Activated naive CD8-positive, alpha-beta T cell (primary cell): ENCODE measurements at regions not wholly inside any gene's neighbourhood (a gene's known extent, or its start where the extent isn't known, plus 50 kb on each side); places are given as distances from the start of the nearest gene placed in this dataset.

ENCODE experiments used
- H3K27ac Mint-ChIP-seq: one replicate; pipeline ENCODE4 v1.8.0; 2021; ENCODE audit warnings: mixed read lengths
- H3K27me3 Mint-ChIP-seq: one replicate; pipeline ENCODE4 v1.8.0; 2021; ENCODE audit warnings: mixed read lengths
- H3K36me3 Mint-ChIP-seq: one replicate; pipeline ENCODE4 v1.8.0; 2021; ENCODE audit warnings: mixed read lengths
- H3K4me1 Mint-ChIP-seq: one replicate; pipeline ENCODE4 v1.8.0; 2021; ENCODE audit warnings: low read depth, mixed read lengths
- H3K4me3 Mint-ChIP-seq: one replicate; pipeline ENCODE4 v1.8.0; 2021; ENCODE audit warnings: mild to moderate bottlenecking, mixed read lengths
- H3K9me3 Mint-ChIP-seq: one replicate; pipeline ENCODE4 v1.8.0; 2021; ENCODE audit warnings: low read depth, mixed read lengths

GRCh38 chr1:232260861-232261260, 369.1 kb downstream of the SIPA1L2 start:
- H3K36me3 Mint-ChIP-seq: no peaks in the 10 kb centered on the region
- H3K4me1 Mint-ChIP-seq: no peaks in the 10 kb centered on the region
- H3K27ac Mint-ChIP-seq: no peak overlapping the region
- H3K9me3 Mint-ChIP-seq: no peaks in the 10 kb centered on the region
- H3K27me3 Mint-ChIP-seq: peaks cover 22% of the 10 kb centered on the region
- no peak overlapping the region for H3K4me3 Mint-ChIP-seq

GRCh38 chr1:232260045-232260444, 369.9 kb downstream of the SIPA1L2 start:
- Mint-ChIP-seq H3K27ac (no peak overlapping the region), H3K4me3 (no peak overlapping the region), H3K27me3 (peaks cover 22% of the 10 kb centered on the region), H3K4me1 (no peaks in the 10 kb centered on the region), H3K36me3 (no peaks in the 10 kb centered on the region), H3K9me3 (no peaks in the 10 kb centered on the region)

GRCh38 chr1:232259333-232259732, 370.6 kb downstream of the SIPA1L2 start:
- no peak overlapping the region for H3K27ac Mint-ChIP-seq
- H3K4me3 Mint-ChIP-seq: no peak overlapping the region
- no peaks in the 10 kb centered on the region for H3K4me1 Mint-ChIP-seq
- no peaks in the 10 kb centered on the region for H3K36me3 Mint-ChIP-seq
- H3K27me3 Mint-ChIP-seq: peaks cover 23% of the 10 kb centered on the region
- no peaks in the 10 kb centered on the region for H3K9me3 Mint-ChIP-seq

- no peak overlapping the region for H3K27ac Mint-ChIP-seq
- H3K27me3 Mint-ChIP-seq: peaks cover 17% of the 10 kb centered on the region
- H3K9me3 Mint-ChIP-seq: no peaks in the 10 kb centered on the region
- H3K4me3 Mint-ChIP-seq: no peak overlapping the region
- H3K36me3 Mint-ChIP-seq: no peaks in the 10 kb centered on the region
- no peaks in the 10 kb centered on the region for H3K4me1 Mint-ChIP-seq
Measured at GRCh38 chr1:232252546-232253118, 377.3 kb downstream of the SIPA1L2 start.

- Mint-ChIP-seq H3K36me3 (no peaks in the 10 kb centered on the region), H3K27me3 (peaks cover 23% of the 10 kb centered on the region), H3K4me3 (no peak overlapping the region), H3K27ac (no peak overlapping the region), H3K4me1 (no peaks in the 10 kb centered on the region), H3K9me3 (no peaks in the 10 kb centered on the region)
Measured at GRCh38 chr1:232250838-232251237, 379.1 kb downstream of the SIPA1L2 start.

- H3K27me3 Mint-ChIP-seq: peaks cover 23% of the 10 kb centered on the region
- H3K36me3 Mint-ChIP-seq: no peaks in the 10 kb centered on the region
- no peak overlapping the region for H3K27ac Mint-ChIP-seq
Measured at GRCh38 chr1:232249861-232250777, 379.8 kb downstream of the SIPA1L2 start.

GRCh38 chr1:232249339-232249738, 380.6 kb downstream of the SIPA1L2 start:
- Mint-ChIP-seq H3K36me3 (no peaks in the 10 kb centered on the region), H3K4me1 (no peaks in the 10 kb centered on the region), H3K27ac (no peak overlapping the region), H3K4me3 (no peak overlapping the region), H3K27me3 (peaks cover 22% of the 10 kb centered on the region), H3K9me3 (no peaks in the 10 kb centered on the region)

More at GRCh38 chr1:232249861-232250777, 379.8 kb downstream of the SIPA1L2 start:
- Mint-ChIP-seq H3K4me3 (no peak overlapping the region), H3K9me3 (no peaks in the 10 kb centered on the region), H3K4me1 (no peaks in the 10 kb centered on the region)

- H3K27me3 Mint-ChIP-seq: peaks cover 22% of the 10 kb centered on the region
- H3K27ac Mint-ChIP-seq: no peak overlapping the region
- no peaks in the 10 kb centered on the region for H3K36me3 Mint-ChIP-seq
- no peak overlapping the region for H3K4me3 Mint-ChIP-seq
- H3K9me3 Mint-ChIP-seq: no peaks in the 10 kb centered on the region
- H3K4me1 Mint-ChIP-seq: no peaks in the 10 kb centered on the region
Measured at GRCh38 chr1:232248276-232248820, 381.6 kb downstream of the SIPA1L2 start.

GRCh38 chr1:232247669-232248068, 382.3 kb downstream of the SIPA1L2 start:
- Mint-ChIP-seq H3K9me3 (no peaks in the 10 kb centered on the region), H3K4me3 (no peak overlapping the region), H3K36me3 (no peaks in the 10 kb centered on the region), H3K27me3 (peaks cover 18% of the 10 kb centered on the region), H3K27ac (no peak overlapping the region), H3K4me1 (no peaks in the 10 kb centered on the region)

GRCh38 chr1:232244426-232244825, 385.5 kb downstream of the SIPA1L2 start:
- Mint-ChIP-seq H3K9me3 (peaks cover 3% of the 10 kb centered on the region), H3K27ac (no peak overlapping the region), H3K4me3 (no peak overlapping the region), H3K27me3 (peaks cover 11% of the 10 kb centered on the region), H3K36me3 (no peaks in the 10 kb centered on the region), H3K4me1 (no peaks in the 10 kb centered on the region)

- Mint-ChIP-seq H3K27ac (no peak overlapping the region), H3K4me3 (no peak overlapping the region), H3K36me3 (no peaks in the 10 kb centered on the region), H3K9me3 (peaks cover 3% of the 10 kb centered on the region), H3K4me1 (no peaks in the 10 kb centered on the region), H3K27me3 (peaks cover 2% of the 10 kb centered on the region)
Measured at GRCh38 chr1:232239998-232240397, 389.9 kb downstream of the SIPA1L2 start.

- no peaks in the 10 kb centered on the region for H3K36me3 Mint-ChIP-seq
- H3K27ac Mint-ChIP-seq: no peak overlapping the region
- peaks cover 3% of the 10 kb centered on the region for H3K9me3 Mint-ChIP-seq
Measured at GRCh38 chr1:232239522-232239921, 390.4 kb downstream of the SIPA1L2 start.

GRCh38 chr1:232238009-232238408, 391.9 kb downstream of the SIPA1L2 start:
- Mint-ChIP-seq H3K4me3 (no peak overlapping the region), H3K9me3 (peaks cover 3% of the 10 kb centered on the region), H3K27ac (no peak overlapping the region), H3K4me1 (no peaks in the 10 kb centered on the region), H3K27me3 (peaks cover 4% of the 10 kb centered on the region), H3K36me3 (no peaks in the 10 kb centered on the region)

More at GRCh38 chr1:232239522-232239921, 390.4 kb downstream of the SIPA1L2 start:
- peaks cover 2% of the 10 kb centered on the region for H3K27me3 Mint-ChIP-seq
- no peaks in the 10 kb centered on the region for H3K4me1 Mint-ChIP-seq
- H3K4me3 Mint-ChIP-seq: no peak overlapping the region

- Mint-ChIP-seq H3K9me3 (no peaks in the 10 kb centered on the region), H3K36me3 (no peaks in the 10 kb centered on the region), H3K27me3 (peaks cover 2% of the 10 kb centered on the region), H3K4me1 (peaks cover 7% of the 10 kb centered on the region), H3K4me3 (no peak overlapping the region), H3K27ac (no peak overlapping the region)
Measured at GRCh38 chr1:232227306-232227705, 402.6 kb downstream of the SIPA1L2 start.

- Mint-ChIP-seq H3K27ac (no peak overlapping the region), H3K9me3 (no peaks in the 10 kb centered on the region), H3K27me3 (peaks cover 2% of the 10 kb centered on the region), H3K36me3 (no peaks in the 10 kb centered on the region), H3K4me1 (peaks cover 7% of the 10 kb centered on the region), H3K4me3 (no peak overlapping the region)
Measured at GRCh38 chr1:232226197-232226712, 403.7 kb downstream of the SIPA1L2 start.
